ENCODE measurements at regions not wholly inside any gene's neighbourhood (a gene's known extent, or its start where the extent isn't known, plus 50 kb on each side); places are given as distances from the start of the nearest gene placed in this dataset.

DNA sequence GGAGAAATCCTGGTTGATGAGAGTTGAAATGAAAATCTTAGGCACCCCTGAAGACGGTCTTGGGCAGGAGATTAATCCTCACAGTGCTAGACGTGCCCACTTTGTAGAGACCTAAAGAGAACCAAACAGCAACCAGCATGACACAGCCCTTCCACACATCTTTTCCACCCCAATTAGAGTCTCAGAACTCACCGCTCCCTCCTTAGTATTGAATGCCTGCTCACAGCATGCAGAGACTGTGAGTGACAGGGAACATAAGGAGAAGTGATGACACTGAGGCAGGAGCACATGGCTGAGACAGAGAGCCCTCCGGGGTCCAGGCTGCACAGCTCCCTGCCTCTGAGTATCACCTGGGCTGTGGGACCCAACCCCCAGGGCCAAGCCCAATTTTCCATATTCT lies 367.6 kb downstream of the EIPR1 start:
- Mint-ChIP-seq H3K4me1 (peaks cover 8% of the 10 kb centered on the region), H3K36me3 (no peaks in the 10 kb centered on the region), H3K27me3 (ENCODE audit: low read depth) (peaks cover 47% of the 10 kb centered on the region), H3K9me3 (peaks cover 21% of the 10 kb centered on the region), H3K4me3 (no peak overlapping the region), H3K27ac (no peak overlapping the region)
- DNase-seq (ENCODE audit: low spot score in 2 of 2, unreplicated experiment in 2 of 2) = no peak
- TF ChIP-seq, protein P1, sequence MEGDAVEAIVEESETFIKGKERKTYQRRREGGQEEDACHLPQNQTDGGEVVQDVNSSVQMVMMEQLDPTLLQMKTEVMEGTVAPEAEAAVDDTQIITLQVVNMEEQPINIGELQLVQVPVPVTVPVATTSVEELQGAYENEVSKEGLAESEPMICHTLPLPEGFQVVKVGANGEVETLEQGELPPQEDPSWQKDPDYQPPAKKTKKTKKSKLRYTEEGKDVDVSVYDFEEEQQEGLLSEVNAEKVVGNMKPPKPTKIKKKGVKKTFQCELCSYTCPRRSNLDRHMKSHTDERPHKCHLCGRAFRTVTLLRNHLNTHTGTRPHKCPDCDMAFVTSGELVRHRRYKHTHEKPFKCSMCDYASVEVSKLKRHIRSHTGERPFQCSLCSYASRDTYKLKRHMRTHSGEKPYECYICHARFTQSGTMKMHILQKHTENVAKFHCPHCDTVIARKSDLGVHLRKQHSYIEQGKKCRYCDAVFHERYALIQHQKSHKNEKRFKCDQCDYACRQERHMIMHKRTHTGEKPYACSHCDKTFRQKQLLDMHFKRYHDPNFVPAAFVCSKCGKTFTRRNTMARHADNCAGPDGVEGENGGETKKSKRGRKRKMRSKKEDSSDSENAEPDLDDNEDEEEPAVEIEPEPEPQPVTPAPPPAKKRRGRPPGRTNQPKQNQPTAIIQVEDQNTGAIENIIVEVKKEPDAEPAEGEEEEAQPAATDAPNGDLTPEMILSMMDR (IDR thresholded peaks at IDR 0.05; ENCODE audit: unreplicated experiment) = no peak

DNA sequence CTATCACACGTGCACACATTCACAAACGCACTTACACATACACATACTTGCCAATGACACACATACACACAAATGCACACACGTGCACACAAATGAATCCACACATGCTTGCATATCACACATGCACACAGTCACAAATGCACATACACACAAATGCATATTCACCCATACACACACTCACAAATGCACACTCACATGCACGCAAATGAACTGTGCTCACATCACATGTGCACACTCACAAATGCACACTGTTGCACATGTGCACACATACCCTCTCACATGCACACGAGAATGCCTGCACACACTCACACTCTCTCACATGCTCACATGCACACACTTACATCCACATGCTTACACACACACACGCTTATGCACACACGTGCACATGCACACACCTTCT lies 368.1 kb downstream of the EIPR1 start:
- Mint-ChIP-seq H3K36me3 (no peaks in the 10 kb centered on the region), H3K27ac (no peak overlapping the region), H3K4me3 (no peak overlapping the region), H3K27me3 (ENCODE audit: low read depth) (peaks cover 51% of the 10 kb centered on the region), H3K9me3 (peaks cover 16% of the 10 kb centered on the region), H3K4me1 (peaks cover 8% of the 10 kb centered on the region)
- DNase-seq (ENCODE audit: low spot score in 2 of 2, unreplicated experiment in 2 of 2) = no peak
- TF ChIP-seq, protein P1 (IDR thresholded peaks at IDR 0.05; ENCODE audit: unreplicated experiment) = no peak

DNA sequence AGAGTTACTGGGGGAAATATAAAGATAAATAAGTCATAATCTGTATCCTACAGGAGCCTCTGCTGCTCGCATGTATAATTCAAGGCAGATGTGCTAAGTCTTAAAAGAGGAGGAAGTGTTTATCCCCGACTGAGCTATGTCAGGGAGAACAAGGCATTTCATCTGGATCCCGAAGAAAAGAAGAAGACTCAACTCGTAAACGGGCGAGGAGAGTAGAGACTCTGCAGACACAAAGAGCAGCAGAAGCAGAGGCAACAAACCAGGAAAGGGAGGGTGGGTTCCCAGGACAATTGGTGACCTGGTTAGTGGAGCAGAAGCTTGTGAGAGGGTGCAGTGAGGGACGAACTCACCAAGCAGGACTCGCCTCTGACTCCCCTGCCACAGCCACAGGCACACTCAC lies 368.6 kb downstream of the EIPR1 start:
- Mint-ChIP-seq H3K4me1 (peaks cover 8% of the 10 kb centered on the region), H3K27me3 (ENCODE audit: low read depth) (peaks cover 55% of the 10 kb centered on the region), H3K36me3 (no peaks in the 10 kb centered on the region), H3K4me3 (no peak overlapping the region), H3K27ac (no peak overlapping the region), H3K9me3 (peaks cover 14% of the 10 kb centered on the region)
- DNase-seq (ENCODE audit: low spot score in 2 of 2, unreplicated experiment in 2 of 2) = no peak
- TF ChIP-seq, protein P1 (IDR thresholded peaks at IDR 0.05; ENCODE audit: unreplicated experiment) = no peak

DNA sequence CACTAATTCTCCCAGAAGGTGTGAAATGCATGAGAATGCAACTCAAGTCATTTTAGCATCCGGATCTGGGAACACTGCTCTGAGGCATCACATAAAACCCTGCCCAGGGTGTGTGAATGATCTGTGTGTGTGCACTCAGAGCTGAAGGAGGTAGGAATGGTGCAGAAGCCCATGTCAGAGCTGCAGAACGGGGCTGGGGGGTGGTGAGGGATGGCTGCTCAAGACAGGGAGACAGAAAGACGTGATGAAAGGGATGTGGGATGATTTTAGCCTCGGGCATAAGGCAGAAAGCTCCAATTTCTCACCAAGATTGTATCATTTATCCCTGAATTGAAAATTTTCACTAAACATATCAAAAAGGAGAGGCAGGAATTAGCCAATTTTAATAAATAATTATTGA lies 369.1 kb downstream of the EIPR1 start:
- Mint-ChIP-seq H3K4me3 (no peak overlapping the region), H3K9me3 (peaks cover 10% of the 10 kb centered on the region), H3K36me3 (no peaks in the 10 kb centered on the region), H3K4me1 (peaks cover 8% of the 10 kb centered on the region), H3K27ac (no peak overlapping the region), H3K27me3 (ENCODE audit: low read depth) (peaks cover 54% of the 10 kb centered on the region)
- TF ChIP-seq, protein P1 (IDR thresholded peaks at IDR 0.05; ENCODE audit: unreplicated experiment) = no peak
- no peak for DNase-seq (ENCODE audit: low spot score in 2 of 2, unreplicated experiment in 2 of 2)

DNA sequence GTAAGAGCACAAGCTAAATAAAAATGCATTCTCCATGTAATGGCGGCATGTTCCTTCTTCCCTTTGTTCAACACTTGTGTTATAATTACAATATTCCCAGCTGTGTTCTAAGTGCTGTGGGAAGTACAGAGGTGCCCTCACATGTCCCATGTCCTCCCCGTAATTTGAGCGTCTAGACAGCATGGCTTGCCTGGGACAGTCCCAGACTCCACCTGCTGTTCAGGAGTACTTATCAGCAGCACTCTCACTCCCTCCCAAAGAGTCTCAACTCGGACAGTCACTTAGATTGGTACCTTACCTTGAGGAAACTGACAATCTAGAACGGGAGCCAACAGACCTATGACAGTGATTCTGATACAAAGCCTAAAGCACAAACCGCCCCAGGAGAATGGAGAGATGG lies 370.5 kb downstream of the EIPR1 start:
- Mint-ChIP-seq H3K9me3 (no peaks in the 10 kb centered on the region), H3K4me3 (no peak overlapping the region), H3K4me1 (peaks cover 8% of the 10 kb centered on the region), H3K27me3 (ENCODE audit: low read depth) (peaks cover 51% of the 10 kb centered on the region), H3K36me3 (no peaks in the 10 kb centered on the region), H3K27ac (no peak overlapping the region)
- DNase-seq (ENCODE audit: low spot score in 2 of 2, unreplicated experiment in 2 of 2) = no peak
- TF ChIP-seq, protein P1 (IDR thresholded peaks at IDR 0.05; ENCODE audit: unreplicated experiment) = no peak

DNA sequence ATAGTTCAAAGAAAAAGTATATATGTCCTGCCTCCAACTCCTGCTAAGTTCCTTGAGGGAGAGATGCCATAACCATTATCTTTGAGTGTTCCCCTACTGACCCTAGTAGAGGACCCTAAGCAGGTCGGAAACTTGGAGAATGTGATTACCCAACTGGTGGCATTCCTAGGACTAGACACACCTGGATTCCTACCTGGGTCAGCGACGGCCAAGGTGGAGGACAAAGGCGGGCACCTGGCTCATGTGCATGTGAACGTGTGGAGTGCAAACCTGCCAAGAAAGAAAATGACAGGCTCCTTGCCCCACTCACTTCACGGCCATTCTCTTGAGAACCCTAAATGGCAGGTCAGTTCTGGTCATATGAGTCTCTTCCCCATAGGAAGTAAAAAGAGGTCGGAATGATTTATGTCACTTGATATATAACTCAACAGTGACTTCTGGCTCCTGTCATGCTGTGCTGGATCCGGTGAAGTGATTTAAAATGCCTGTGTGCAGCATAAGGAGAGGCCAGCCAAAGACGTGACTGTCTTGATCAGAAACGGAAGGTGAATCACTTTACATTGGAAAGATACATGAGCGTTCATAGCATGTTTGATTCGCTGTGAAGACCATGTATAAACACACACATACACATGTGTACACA lies 371.6 kb downstream of the EIPR1 start:
- DNase-seq (ENCODE audit: low spot score in 2 of 2, unreplicated experiment in 2 of 2) = no peak
- H3K9me3 Mint-ChIP-seq = no peaks in the 10 kb centered on the region
- peaks cover 8% of the 10 kb centered on the region for H3K4me1 Mint-ChIP-seq
- no peaks in the 10 kb centered on the region for H3K36me3 Mint-ChIP-seq
- no peak overlapping the region for H3K27ac Mint-ChIP-seq
- TF ChIP-seq, protein P1 (IDR thresholded peaks at IDR 0.05; ENCODE audit: unreplicated experiment) = no peak
- peaks cover 58% of the 10 kb centered on the region for H3K27me3 Mint-ChIP-seq (ENCODE audit: low read depth)
- no peak overlapping the region for H3K4me3 Mint-ChIP-seq

Measured in mesothelial cell of epicardium (in vitro differentiated cells).